ENCODE measurements at regions not wholly inside any gene's neighbourhood (a gene's known extent, or its start where the extent isn't known, plus 50 kb on each side); places are given as distances from the start of the nearest gene placed in this dataset.

DNA sequence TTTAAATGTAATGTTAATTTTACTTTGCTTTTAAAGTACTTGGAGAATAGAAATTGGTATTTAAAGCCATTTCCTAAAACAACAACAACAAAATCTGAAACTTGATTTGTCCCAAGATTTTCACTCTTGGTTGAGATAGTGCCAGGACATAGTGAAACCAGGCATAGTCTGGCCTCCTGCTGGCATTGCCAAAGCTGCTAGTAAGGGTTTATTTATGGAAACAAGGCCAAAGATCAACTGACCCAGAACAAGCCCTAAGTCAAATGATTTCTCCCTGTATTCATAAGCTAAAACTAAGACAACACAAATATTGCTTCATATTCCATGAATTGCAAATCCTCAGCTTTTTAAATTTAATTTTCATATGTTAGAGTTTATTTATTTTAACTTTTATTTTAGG is 227.5 kb upstream of the FGF13 start:
- TF ChIP-seq FOXM1 (IDR thresholded peaks at IDR 0.05; ENCODE audit: borderline replicate concordance, low read depth) (no peak), YY1 (IDR thresholded peaks at IDR 0.05; ENCODE audit: low read depth) (no peak), TEAD4 (IDR thresholded peaks at IDR 0.05) (no peak), TAF1 (IDR thresholded peaks at IDR 0.05; ENCODE audit: low read depth) (no peak), CREB1 (IDR thresholded peaks at IDR 0.05; ENCODE audit: low read depth) (no peak), EGR1 (IDR thresholded peaks at IDR 0.05) (no peak), RAD21 (IDR thresholded peaks at IDR 0.05; ENCODE audit: low read depth) (no peak), EP300 (IDR thresholded peaks at IDR 0.05; ENCODE audit: borderline replicate concordance) (no peak), TCF12 (IDR thresholded peaks at IDR 0.05; ENCODE audit: low read depth) (no peak), CEBPB (IDR thresholded peaks at IDR 0.05) (no peak), NFIC (IDR thresholded peaks at IDR 0.05) (no peak)
- TF ChIP-seq, protein P1, sequence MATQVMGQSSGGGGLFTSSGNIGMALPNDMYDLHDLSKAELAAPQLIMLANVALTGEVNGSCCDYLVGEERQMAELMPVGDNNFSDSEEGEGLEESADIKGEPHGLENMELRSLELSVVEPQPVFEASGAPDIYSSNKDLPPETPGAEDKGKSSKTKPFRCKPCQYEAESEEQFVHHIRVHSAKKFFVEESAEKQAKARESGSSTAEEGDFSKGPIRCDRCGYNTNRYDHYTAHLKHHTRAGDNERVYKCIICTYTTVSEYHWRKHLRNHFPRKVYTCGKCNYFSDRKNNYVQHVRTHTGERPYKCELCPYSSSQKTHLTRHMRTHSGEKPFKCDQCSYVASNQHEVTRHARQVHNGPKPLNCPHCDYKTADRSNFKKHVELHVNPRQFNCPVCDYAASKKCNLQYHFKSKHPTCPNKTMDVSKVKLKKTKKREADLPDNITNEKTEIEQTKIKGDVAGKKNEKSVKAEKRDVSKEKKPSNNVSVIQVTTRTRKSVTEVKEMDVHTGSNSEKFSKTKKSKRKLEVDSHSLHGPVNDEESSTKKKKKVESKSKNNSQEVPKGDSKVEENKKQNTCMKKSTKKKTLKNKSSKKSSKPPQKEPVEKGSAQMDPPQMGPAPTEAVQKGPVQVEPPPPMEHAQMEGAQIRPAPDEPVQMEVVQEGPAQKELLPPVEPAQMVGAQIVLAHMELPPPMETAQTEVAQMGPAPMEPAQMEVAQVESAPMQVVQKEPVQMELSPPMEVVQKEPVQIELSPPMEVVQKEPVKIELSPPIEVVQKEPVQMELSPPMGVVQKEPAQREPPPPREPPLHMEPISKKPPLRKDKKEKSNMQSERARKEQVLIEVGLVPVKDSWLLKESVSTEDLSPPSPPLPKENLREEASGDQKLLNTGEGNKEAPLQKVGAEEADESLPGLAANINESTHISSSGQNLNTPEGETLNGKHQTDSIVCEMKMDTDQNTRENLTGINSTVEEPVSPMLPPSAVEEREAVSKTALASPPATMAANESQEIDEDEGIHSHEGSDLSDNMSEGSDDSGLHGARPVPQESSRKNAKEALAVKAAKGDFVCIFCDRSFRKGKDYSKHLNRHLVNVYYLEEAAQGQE (IDR thresholded peaks at IDR 0.05; ENCODE audit: low read depth) = no peak
- TF ChIP-seq, protein P2, sequence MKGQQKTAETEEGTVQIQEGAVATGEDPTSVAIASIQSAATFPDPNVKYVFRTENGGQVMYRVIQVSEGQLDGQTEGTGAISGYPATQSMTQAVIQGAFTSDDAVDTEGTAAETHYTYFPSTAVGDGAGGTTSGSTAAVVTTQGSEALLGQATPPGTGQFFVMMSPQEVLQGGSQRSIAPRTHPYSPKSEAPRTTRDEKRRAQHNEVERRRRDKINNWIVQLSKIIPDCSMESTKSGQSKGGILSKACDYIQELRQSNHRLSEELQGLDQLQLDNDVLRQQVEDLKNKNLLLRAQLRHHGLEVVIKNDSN (IDR thresholded peaks at IDR 0.05) = no peak

DNA sequence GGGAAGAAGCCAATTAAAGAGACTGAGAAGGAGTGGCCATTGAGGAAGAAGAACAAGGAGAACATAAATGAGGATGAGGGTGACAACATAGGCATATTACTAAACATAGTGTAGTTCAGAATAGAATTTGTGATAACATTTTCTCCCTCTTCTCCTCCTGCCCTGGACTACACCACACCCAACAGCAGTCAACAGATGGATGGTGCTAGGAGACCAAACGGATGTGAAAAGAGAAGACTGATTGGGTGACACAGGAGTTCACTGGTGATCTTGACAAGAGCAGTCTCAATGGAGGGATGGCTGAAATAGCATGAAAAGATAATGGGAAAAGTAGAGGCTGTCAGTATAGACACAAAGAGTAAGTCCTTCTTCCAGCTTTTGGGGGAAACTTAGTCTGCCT is 226.5 kb upstream of the FGF13 start:
- TF ChIP-seq FOXM1 (IDR thresholded peaks at IDR 0.05; ENCODE audit: borderline replicate concordance, low read depth) (no peak), TCF12 (IDR thresholded peaks at IDR 0.05; ENCODE audit: low read depth) (no peak), RAD21 (IDR thresholded peaks at IDR 0.05; ENCODE audit: low read depth) (no peak)

DNA sequence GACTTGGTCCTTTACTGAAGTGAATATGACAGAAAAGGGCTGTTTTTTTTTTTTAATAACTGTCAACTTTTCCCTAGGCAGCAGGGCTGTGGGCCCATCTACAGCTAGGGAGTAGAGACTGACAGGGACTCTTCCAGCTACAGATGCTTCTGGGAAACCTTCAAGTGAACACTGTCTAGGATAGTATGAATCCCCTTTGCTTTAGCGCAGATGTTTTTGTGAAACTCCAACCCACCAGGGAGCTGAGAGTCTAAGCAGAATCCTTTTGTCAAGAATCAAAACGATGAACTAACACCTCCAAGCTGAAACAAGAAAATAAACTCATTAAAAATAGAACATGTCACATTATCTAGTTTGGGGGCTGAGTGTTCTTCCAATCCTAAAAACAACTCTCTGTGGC is 219.7 kb upstream of the FGF13 start:
- TF ChIP-seq TEAD4 (IDR thresholded peaks at IDR 0.05) (no peak), NFIC (IDR thresholded peaks at IDR 0.05) (no peak), EP300 (IDR thresholded peaks at IDR 0.05; ENCODE audit: borderline replicate concordance) (no peak), TAF1 (IDR thresholded peaks at IDR 0.05; ENCODE audit: low read depth) (no peak), YY1 (IDR thresholded peaks at IDR 0.05; ENCODE audit: low read depth) (no peak), RAD21 (IDR thresholded peaks at IDR 0.05; ENCODE audit: low read depth) (no peak), TCF12 (IDR thresholded peaks at IDR 0.05; ENCODE audit: low read depth) (no peak), CREB1 (IDR thresholded peaks at IDR 0.05; ENCODE audit: low read depth) (no peak), EGR1 (IDR thresholded peaks at IDR 0.05) (no peak), ZBTB7A (IDR thresholded peaks at IDR 0.05; ENCODE audit: low read depth) (no peak), FOXM1 (IDR thresholded peaks at IDR 0.05; ENCODE audit: borderline replicate concordance, low read depth) (no peak)
- TF ChIP-seq, protein P3, sequence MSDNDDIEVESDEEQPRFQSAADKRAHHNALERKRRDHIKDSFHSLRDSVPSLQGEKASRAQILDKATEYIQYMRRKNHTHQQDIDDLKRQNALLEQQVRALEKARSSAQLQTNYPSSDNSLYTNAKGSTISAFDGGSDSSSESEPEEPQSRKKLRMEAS (IDR thresholded peaks at IDR 0.05) = no peak
- TF ChIP-seq, protein P1 (IDR thresholded peaks at IDR 0.05; ENCODE audit: low read depth) = no peak
- TF ChIP-seq, protein P2 (IDR thresholded peaks at IDR 0.05) = no peak

DNA sequence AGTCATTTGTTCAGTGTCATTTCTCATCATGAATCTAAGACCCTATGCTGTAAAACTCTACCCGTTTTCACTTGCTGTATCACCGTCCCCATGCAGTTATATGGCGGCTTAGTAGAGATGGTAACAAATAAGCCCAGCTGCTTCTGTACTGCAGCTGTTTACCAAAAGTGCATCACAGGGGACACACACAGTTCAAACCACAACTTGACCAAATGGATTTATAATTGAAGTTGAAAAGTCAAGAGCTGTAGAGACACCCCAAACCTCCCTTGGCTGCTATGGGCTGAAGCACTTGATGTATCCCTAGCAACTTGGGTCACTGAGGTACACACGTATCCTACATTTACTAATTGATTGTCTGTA is 219.0 kb upstream of the FGF13 start:
- TF ChIP-seq YY1 (IDR thresholded peaks at IDR 0.05; ENCODE audit: low read depth) (no peak), CEBPB (IDR thresholded peaks at IDR 0.05) (no peak), TEAD4 (IDR thresholded peaks at IDR 0.05) (no peak)

DNA sequence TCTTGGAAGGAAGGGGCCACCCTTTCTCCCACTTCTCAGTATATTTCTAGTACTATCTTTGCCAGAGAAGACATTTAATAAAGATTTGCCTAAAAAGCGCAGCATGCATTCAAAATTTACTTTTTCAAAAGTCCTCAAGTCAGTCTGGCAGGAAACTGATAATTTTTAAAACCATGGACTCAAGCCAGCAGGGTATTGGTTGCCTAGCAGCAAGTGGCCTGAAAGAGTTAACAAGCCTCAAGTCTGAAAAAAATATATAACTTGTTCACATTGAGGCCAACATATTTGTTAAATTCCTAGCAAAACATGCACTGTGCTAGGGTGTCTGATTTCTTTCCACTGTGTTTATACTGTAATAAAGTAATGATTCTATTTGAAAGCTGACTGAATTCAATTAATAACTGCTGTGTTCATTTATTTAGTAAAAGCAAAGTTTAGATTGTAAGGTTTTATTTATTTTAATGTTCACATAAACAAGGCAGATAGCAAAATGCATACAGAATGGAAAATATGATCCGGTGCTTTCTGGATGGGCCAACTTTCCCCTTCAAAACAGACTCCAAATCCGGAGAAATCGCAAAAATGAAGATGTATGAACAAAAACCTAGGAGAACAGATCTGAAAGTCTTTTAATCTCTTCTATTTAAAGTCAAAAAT is 218.5 kb upstream of the FGF13 start:
- no peak for TF ChIP-seq RAD21 (IDR thresholded peaks at IDR 0.05; ENCODE audit: low read depth)
- no peak for TF ChIP-seq FOXM1 (IDR thresholded peaks at IDR 0.05; ENCODE audit: borderline replicate concordance, low read depth)
- TF ChIP-seq, protein P1 (IDR thresholded peaks at IDR 0.05; ENCODE audit: low read depth) = no peak
- TF ChIP-seq EGR1 (IDR thresholded peaks at IDR 0.05) = no peak
- no peak for TF ChIP-seq ZBTB7A (IDR thresholded peaks at IDR 0.05; ENCODE audit: low read depth)
- TF ChIP-seq CREB1 (IDR thresholded peaks at IDR 0.05; ENCODE audit: low read depth) = no peak
- TF ChIP-seq, protein P2 (IDR thresholded peaks at IDR 0.05) = no peak
- TF ChIP-seq YY1 (IDR thresholded peaks at IDR 0.05; ENCODE audit: low read depth) = no peak
- TF ChIP-seq TEAD4 (IDR thresholded peaks at IDR 0.05) = no peak
